ENCODE measurements at regions not wholly inside any gene's neighbourhood (a gene's known extent, or its start where the extent isn't known, plus 50 kb on each side); places are given as distances from the start of the nearest gene placed in this dataset.

DNA sequence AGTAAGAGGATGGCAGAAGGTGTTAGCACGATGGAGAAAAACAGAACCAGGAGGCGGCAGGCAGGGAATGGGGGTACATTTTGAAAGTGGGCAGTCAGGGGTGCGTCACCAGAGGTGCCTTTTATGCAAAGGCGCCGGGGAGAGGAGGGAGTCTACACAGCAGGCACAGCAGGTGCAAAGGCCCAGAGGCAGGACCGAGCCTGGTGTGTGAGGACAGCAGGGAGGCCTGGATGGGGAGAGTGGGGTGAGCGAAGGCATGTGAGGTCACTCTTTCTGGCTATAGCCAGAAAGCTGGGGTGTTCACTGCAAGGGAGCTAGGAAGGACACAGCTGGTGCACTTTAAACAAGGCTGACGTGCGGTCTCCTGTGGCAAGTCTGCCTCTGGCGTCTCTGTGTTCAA, 65.0 kb downstream of the NCOR2 start:
- DNase-seq: no peak
- no peak overlapping the region for H3K4me3 ChIP-seq (ENCODE audit: low read length)
- no peaks in the 10 kb centered on the region for H3K9me3 Mint-ChIP-seq
- peaks cover 27% of the 10 kb centered on the region for H3K4me1 ChIP-seq (ENCODE audit: insufficient read depth, low read length)
- ChIA-PET CTCF (no interaction called here), POLR2A (no interaction called here)
- H3K4me3 Mint-ChIP-seq: no peak overlapping the region
- no peaks in the 10 kb centered on the region for H3K9me3 ChIP-seq (ENCODE audit: control insufficient read depth in 1 of 2, insufficient read depth in 1 of 2, low read length in 2 of 2)
- no peaks in the 10 kb centered on the region for H3K27me3 ChIP-seq (ENCODE audit: control insufficient read depth in 1 of 2, insufficient read depth in 2 of 2, low read length in 2 of 2)
- H3K27ac ChIP-seq (ENCODE audit: low read depth in 1 of 2, low read length in 2 of 2): no peak overlapping the region
- ATAC-seq (ENCODE audit: poor library complexity): no peak
- TF ChIP-seq CTCF (IDR thresholded peaks at IDR 0.05): no peak
- no peaks in the 10 kb centered on the region for H3K36me3 Mint-ChIP-seq (ENCODE audit: low read depth)
- peaks cover 62% of the 10 kb centered on the region for H3K4me1 Mint-ChIP-seq (ENCODE audit: low read depth)
- H3K27ac Mint-ChIP-seq: no peak overlapping the region
- H3K27me3 Mint-ChIP-seq: no peaks in the 10 kb centered on the region
- H3K36me3 ChIP-seq (ENCODE audit: insufficient read depth, low read length): peaks cover 8% of the 10 kb centered on the region
- intact Hi-C loops (cut with DNase I, micrococcal nuclease): no loop called here

- CTCF ChIA-PET: no interaction called here
- H3K4me1 Mint-ChIP-seq (ENCODE audit: low read depth): peaks cover 59% of the 10 kb centered on the region
- H3K4me1 ChIP-seq (ENCODE audit: insufficient read depth, low read length): peaks cover 30% of the 10 kb centered on the region
Observed at GRCh38 chr12:124501827-124502226, 65.6 kb downstream of the NCOR2 start.

GRCh38 chr12:124501112-124501561, 66.3 kb downstream of the NCOR2 start:
- Histone ChIP-seq H3K27me3 (ENCODE audit: control insufficient read depth in 1 of 2, insufficient read depth in 2 of 2, low read length in 2 of 2) (no peaks in the 10 kb centered on the region), H3K9me3 (ENCODE audit: control insufficient read depth in 1 of 2, insufficient read depth in 1 of 2, low read length in 2 of 2) (no peaks in the 10 kb centered on the region), H3K4me1 (ENCODE audit: insufficient read depth, low read length) (peaks cover 32% of the 10 kb centered on the region), H3K36me3 (ENCODE audit: insufficient read depth, low read length) (peaks cover 8% of the 10 kb centered on the region), H3K4me3 (ENCODE audit: low read length) (no peak overlapping the region), H3K27ac (ENCODE audit: low read depth in 1 of 2, low read length in 2 of 2) (no peak overlapping the region)
- H3K4me3 Mint-ChIP-seq: no peak overlapping the region
- ChIA-PET CTCF (interaction anchor here (0.7 kb wide), 1 partner anchor 218 kb away, joined by 3 read pairs; no protein-coding TSS in a partner anchor), POLR2A (no interaction called here)
- H3K36me3 Mint-ChIP-seq (ENCODE audit: low read depth): no peaks in the 10 kb centered on the region
- no peak overlapping the region for H3K27ac Mint-ChIP-seq
- ATAC-seq (ENCODE audit: poor library complexity) (peak; percentile 21), DNase-seq (no peak)
- H3K27me3 Mint-ChIP-seq: no peaks in the 10 kb centered on the region
- intact Hi-C loops (cut with DNase I, micrococcal nuclease): no loop called here
- H3K4me1 Mint-ChIP-seq (ENCODE audit: low read depth): peaks cover 54% of the 10 kb centered on the region
- no peaks in the 10 kb centered on the region for H3K9me3 Mint-ChIP-seq
- no peak for TF ChIP-seq CTCF (IDR thresholded peaks at IDR 0.05)

More at GRCh38 chr12:124501827-124502226, 65.6 kb downstream of the NCOR2 start:
- no peaks in the 10 kb centered on the region for H3K36me3 Mint-ChIP-seq (ENCODE audit: low read depth)
- H3K27ac Mint-ChIP-seq: no peak overlapping the region
- TF ChIP-seq CTCF (IDR thresholded peaks at IDR 0.05): no peak
- Histone ChIP-seq H3K4me3 (ENCODE audit: low read length) (no peak overlapping the region), H3K27ac (ENCODE audit: low read depth in 1 of 2, low read length in 2 of 2) (no peak overlapping the region), H3K9me3 (ENCODE audit: control insufficient read depth in 1 of 2, insufficient read depth in 1 of 2, low read length in 2 of 2) (no peaks in the 10 kb centered on the region), H3K36me3 (ENCODE audit: insufficient read depth, low read length) (peaks cover 8% of the 10 kb centered on the region), H3K27me3 (ENCODE audit: control insufficient read depth in 1 of 2, insufficient read depth in 2 of 2, low read length in 2 of 2) (no peaks in the 10 kb centered on the region)
- ATAC-seq (ENCODE audit: poor library complexity) (no peak), DNase-seq (no peak)
- H3K9me3 Mint-ChIP-seq: no peaks in the 10 kb centered on the region
- no peaks in the 10 kb centered on the region for H3K27me3 Mint-ChIP-seq
- intact Hi-C loops (cut with DNase I, micrococcal nuclease): no loop called here
- no peak overlapping the region for H3K4me3 Mint-ChIP-seq
- POLR2A ChIA-PET: no interaction called here

All from CD4-positive, alpha-beta T cell (primary cell).